Esophagus squamous epithelium (tissue), 4 donors: ENCODE measurements at regions not wholly inside any gene's neighbourhood (a gene's known extent, or its start where the extent isn't known, plus 50 kb on each side); places are given as distances from the start of the nearest gene placed in this dataset.

Experiments
- POLR2A ChIP-seq, 4 donors: fragments of 450-650 bp; IDR thresholded peaks; one replicate each; pipeline ENCODE4 v1.6.1; 2017; ENCODE audit warnings: antibody characterized with exemption in 4 of 4, mild to moderate bottlenecking in 4 of 4, moderate library complexity in 3 of 4
- TF ChIP-seq, protein P1 (sequence below), 6 experiments: fragments of 450-650 bp in 4 of 6; fragments of 200-600 bp in 2 of 6; sonication (generic) in 2 of 6; IDR thresholded peaks; one replicate each; pipeline ENCODE4 v1.5.1; 2016 to 2019; ENCODE audit warnings: antibody characterized with exemption in 6 of 6, mild to moderate bottlenecking in 4 of 6, moderate library complexity in 4 of 6

- TF ChIP-seq, protein P1, sequence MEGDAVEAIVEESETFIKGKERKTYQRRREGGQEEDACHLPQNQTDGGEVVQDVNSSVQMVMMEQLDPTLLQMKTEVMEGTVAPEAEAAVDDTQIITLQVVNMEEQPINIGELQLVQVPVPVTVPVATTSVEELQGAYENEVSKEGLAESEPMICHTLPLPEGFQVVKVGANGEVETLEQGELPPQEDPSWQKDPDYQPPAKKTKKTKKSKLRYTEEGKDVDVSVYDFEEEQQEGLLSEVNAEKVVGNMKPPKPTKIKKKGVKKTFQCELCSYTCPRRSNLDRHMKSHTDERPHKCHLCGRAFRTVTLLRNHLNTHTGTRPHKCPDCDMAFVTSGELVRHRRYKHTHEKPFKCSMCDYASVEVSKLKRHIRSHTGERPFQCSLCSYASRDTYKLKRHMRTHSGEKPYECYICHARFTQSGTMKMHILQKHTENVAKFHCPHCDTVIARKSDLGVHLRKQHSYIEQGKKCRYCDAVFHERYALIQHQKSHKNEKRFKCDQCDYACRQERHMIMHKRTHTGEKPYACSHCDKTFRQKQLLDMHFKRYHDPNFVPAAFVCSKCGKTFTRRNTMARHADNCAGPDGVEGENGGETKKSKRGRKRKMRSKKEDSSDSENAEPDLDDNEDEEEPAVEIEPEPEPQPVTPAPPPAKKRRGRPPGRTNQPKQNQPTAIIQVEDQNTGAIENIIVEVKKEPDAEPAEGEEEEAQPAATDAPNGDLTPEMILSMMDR (IDR thresholded peaks at IDR 0.05), result no peak
- TF ChIP-seq POLR2A (IDR thresholded peaks at IDR 0.05), result no peak
Measured at GRCh38 chr13:73258406-73258805, 199.6 kb downstream of the KLF5 start.
